Right lung (tissue), 2 donors: ENCODE measurements at regions not wholly inside any gene's neighbourhood (a gene's known extent, or its start where the extent isn't known, plus 50 kb on each side); places are given as distances from the start of the nearest gene placed in this dataset.

ENCODE experiments used
- DNase-seq, 2 donors: peaks; one replicate each; pipeline ENCODE4 v3.0.0-alpha.2; 2013

DNA sequence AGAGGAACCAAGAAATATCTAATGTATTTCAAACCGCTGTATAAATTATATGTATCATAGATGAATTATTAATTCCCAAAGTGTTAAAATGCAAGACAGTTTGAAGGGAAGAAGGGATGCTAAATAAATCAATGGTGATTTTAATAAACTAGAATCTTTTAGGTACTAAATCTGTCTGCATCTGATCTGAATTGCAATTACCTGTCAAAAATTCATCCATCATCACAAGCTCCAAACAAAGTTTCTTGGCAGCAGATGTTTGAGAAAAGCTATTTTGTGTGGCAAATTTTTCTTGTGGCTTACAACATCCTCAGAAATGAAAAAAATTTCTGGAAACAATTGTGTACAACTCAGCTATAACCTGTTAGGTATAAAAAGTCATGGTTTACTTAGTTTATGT is 816.0 kb upstream of the NDST4 start:
- DNase-seq: no peak

GRCh38 chr4:115927382-115927781 is 814.0 kb upstream of the NDST4 start:
- no peak for DNase-seq

- DNase-seq: no peak
Measured at GRCh38 chr4:115923152-115923551, 809.7 kb upstream of the NDST4 start.

GRCh38 chr4:115920637-115921036 is 807.2 kb upstream of the NDST4 start:
- no peak for DNase-seq

GRCh38 chr4:115918149-115918548 is 804.7 kb upstream of the NDST4 start:
- no peak for DNase-seq

DNA sequence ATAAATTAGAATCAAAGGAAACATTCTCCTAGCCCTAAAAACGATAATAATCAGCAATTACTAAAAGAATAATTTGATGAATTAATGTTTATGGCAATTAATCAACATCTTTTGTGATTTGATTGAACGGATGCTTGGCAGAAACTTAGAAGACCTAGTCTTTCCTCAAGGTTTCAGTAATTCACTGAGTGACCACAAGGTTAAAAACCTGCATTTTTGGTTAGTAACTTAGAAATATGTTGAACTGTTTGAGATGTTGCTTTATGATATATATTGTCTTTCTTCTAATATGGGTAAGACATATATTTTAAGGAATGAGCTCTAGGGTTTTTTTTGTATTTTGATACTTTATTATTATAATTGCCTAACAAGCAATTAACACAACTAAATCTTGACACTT is 793.0 kb upstream of the NDST4 start:
- DNase-seq: no peak

- DNase-seq: no peak
Measured at GRCh38 chr4:115883847-115884246, 770.4 kb upstream of the NDST4 start.

DNA sequence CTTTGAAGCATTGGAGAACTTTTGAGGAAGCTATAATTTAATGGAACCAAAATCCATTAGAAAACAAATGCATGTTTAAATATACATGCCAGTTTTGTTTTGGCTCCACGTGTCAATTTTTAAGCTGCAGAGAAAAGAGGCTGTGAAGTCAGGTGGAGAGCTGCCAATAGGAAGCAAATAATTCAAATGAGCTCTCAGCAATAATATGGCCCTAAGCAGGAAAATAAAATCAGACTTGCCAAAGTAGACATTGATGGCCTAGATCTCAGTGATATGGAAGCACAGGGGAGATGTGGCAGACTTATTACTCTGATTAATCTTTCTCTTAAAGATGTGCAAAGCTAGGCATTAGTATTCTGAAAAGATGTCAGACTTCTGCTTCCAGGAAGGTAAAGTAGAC is 769.8 kb upstream of the NDST4 start:
- DNase-seq: no peak

DNA sequence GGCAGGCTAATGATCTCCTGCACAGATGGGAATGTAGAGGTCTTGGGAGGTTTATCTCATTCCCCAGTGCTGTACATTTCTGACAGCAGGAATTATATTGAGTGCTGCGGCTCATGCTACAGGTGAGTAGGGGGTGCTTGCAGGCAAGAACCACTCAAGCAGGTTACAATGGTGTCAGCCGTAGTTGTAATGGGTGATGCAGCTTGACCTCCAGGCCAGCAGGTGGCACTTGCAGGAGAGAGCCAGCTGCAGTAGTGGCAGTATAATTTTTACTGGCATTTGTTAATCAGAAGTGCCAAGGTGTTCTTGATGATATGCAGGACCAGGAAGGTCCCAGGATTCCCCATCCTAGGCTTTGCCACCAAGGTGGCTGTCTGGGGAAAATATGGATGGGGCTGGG is 759.6 kb upstream of the NDST4 start:
- no peak for DNase-seq

DNA sequence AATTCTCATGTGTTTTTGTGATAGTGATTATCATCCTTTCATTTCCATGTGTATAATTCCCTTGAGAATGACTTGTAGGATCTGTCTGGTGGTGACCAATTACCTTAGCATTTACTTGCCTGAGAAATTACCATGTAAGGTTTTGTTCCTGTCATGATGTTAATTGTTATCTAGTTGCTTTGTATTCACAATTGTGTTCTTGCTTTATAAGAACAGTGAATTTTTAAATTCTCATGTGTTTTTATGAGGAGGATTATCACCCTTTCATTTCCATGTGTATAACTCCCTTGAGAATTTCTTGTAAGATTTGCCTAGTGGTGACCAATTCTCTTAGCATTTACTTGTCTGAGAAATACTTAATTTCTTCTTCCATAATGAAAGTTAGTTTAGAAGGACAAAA is 758.2 kb upstream of the NDST4 start:
- DNase-seq: no peak

DNA sequence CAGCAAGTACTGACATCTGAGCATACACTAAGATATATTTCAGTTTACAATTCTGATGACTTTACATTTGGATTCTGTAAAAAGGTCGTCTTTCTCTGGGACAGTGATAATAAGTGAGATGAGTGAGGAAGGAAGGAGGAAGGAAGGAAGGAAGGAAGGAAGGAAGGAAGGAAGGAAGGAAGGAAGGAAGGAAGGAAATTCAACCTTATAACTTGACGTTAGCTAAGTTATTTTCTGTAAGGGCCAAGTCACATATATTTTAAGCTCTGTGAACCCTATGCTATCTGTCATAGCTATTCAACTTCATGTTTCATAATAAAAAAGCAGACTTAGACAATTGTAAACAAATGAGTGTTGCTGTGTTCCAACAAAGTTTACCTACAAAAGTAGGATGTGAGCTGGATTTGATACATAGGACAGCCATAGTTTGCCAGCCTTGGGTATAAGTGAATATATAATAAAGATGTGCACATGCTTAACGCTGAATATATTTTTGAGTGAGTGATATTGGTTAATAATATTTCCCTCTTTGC is 753.0 kb upstream of the NDST4 start:
- DNase-seq: no peak

GRCh38 chr4:115865736-115866135 is 752.3 kb upstream of the NDST4 start:
- DNase-seq: no peak

DNA sequence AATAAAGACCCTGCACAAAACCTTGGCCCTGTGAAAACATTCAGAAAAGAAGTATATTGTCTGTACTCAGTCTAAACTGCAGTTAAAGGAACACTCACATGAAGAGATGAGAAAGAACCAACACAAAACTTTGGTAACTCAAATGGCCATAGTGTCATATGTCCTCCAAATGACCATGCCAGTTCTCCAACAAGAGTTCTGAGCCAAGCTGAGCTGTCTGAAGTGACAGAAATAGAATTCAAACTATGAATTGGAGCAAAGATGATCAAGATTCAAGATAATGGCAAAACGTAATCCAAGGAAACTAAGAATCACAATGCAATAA is 739.3 kb upstream of the NDST4 start:
- no peak for DNase-seq

DNA sequence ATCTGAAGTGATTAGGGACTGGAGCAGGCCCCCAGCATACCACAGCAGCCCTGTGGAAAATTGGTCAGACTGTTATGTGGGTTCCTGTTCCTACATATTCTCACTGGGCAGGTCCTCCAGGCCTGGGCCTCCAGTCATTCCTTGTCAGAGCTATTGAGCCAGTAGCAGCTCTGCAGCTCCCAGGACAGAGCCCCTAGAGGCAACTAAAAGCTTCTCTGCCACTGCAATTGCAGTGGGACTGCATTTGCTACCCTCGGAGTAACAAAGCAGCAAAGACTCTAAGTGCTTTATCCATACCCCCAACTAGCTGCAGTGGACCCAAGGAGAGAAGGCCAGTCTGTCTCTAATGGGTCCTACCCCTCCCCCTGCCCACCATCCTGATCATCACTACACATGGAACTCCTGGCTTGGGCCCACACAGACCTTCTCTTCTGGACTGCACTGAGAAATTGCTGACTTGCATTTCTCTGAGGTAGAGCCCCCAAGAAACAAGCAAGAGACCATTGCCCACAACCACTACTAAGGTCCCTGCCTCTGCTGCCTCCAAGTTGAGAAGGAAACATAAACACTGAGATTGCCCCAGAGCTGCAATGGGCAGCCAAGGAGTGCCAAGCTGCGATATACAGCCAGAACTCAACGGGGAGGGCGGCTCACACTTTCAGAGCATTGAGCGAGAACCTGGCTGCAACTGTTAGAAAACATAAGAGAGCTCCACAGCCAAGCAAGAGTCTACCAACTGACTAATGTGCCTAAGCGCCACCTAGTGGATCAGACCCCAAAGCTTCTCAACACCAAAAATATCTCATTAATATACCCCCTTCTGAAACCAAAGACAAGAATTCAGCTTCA is 738.7 kb upstream of the NDST4 start:
- peak; percentile 11 to 12 for DNase-seq

- DNase-seq: no peak
Measured at GRCh38 chr4:115850799-115851509, 737.5 kb upstream of the NDST4 start.

DNA sequence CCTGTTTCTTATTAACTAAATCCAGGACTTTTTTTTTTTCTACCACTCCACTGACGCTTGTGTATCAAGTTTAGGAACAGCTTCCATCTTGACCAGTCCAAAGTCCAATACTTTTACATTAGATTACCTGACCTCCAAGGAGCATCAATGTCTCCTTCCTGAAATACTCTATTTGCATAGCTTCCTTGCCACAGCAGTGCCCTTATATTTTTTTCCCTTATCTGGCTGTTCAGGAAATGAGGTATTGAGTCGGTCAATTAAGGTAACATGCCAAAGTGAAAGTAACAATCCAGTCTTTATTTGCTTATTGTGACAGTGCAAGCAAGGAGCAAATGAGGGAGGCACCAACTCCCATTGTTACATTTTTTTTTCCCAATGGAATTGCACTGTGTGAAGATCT is 730.8 kb upstream of the NDST4 start:
- no peak for DNase-seq

- DNase-seq: no peak
Measured at GRCh38 chr4:115841871-115842270, 728.5 kb upstream of the NDST4 start.

DNA sequence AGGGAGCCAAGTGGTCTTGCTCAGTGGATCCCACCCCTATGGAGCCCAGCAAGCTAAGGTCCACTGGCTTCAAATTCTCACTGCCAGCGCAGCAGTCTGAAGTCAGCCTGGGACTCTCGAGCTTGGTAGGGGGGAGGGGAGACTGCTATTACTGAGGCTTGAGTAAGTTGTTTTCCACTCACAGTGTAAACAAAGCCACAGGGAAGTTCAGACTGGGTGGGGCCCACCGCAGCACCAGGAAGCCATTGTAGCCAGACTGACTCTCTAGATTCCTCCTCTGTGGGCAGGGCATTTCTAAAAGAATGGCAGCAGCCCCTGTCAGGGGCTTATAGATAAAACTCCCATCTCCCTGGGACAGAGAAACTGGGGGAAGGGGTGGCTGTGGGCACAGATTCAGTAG is 721.0 kb upstream of the NDST4 start:
- DNase-seq: no peak

DNA sequence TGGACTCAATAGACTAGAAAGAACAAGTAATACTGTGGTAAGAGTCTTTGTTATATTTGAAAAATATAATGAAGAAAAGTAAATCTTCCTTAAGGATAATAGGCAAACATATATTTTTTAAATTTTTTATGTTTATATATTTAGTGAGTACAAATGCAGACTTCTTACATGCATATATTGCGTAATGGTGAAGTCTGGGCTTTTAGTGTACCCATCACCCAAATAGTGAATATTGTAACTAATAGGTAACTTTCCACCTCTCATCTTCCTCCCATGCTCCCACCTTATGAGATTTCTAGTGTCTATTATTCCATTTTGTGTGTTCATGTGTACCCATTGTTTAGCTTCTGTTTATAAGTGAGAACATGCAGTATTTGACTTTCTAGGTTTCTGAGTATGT is 711.2 kb upstream of the NDST4 start:
- no peak for DNase-seq

GRCh38 chr4:115803825-115804224 is 690.4 kb upstream of the NDST4 start:
- DNase-seq: no peak

DNA sequence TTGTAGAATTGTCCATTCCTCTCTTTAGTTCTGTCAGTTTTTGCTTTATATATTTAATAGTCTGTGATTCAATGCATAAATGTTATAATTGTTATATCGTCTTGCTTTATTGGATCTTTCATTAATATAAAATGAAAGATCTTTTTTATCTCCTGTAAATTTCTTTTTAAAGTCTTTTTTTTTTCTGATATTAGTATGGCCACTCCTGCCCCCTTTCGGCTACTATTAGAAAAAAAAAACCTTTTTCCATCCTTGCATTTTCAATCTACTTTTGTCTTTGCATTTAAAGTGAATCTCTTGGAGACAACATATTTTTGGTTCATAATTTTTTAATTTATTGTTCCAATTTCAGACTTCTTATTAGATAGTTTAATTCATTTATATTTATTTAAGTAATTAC is 677.4 kb upstream of the NDST4 start:
- DNase-seq: no peak

DNA sequence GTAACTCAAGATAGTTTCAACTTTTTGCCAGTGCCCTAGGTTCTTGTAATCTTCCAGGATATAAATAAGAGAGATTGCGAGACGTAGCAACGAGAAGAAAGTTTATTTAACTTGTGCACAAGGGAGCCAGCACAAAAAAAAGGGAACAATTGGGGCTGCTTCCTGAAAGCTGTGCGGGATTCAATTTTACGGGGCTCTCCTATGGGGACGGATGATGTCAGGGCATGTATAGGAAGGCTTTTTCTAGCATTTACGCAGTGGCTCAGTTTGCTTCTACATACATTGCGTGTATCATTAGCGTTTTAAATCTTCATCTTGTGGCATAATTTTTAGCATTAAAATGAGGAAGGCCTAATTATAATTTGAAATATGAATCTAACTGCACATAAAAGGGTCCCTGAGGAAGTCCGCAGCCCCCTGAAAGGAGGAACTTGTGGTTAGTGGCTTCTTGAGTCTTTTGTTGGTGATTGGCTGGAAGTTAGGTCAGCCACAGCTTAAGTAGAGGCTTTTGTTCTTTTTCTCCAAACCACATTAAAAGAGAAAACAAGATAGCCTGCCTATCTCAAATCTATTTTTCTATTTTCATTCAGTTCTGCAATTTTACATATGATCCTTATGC is 668.2 kb upstream of the NDST4 start:
- DNase-seq: no peak

GRCh38 chr4:115780835-115781234 is 667.4 kb upstream of the NDST4 start:
- no peak for DNase-seq
